Endothelial cell of umbilical vein (primary cell): ENCODE measurements at regions not wholly inside any gene's neighbourhood (a gene's known extent, or its start where the extent isn't known, plus 50 kb on each side); places are given as distances from the start of the nearest gene placed in this dataset.

Source experiments
- BruUV-seq: library from RNA; stranded (reverse); fragments of 400-500 nt; replicated peaks from 2 replicates; lab custom pipeline; 2021; lab: Mats Ljungman, UMichigan
- CTCF ChIA-PET: fragments of 300-600, 350-600 bp; sonication (Branson Sonifier 250); formaldehyde crosslinking; loops from one replicate; lab custom pipeline; 2021; ENCODE audit warnings: antibody characterized with exemption, inconsistent platforms; lab: Charles Lee
- POLR2A ChIA-PET: fragments of 300-600, 350-600 bp; sonication (Branson Sonifier 250); formaldehyde crosslinking; loops from one replicate; lab custom pipeline; 2021; ENCODE audit warnings: antibody characterized with exemption, inconsistent platforms; lab: Charles Lee
- DNase-seq: peaks from one replicate; pipeline ENCODE4 v3.0.0-alpha.2; 2011; ENCODE audit warnings: low read depth, low spot score
- FAIRE-seq: peaks from 2 replicates; lab custom pipeline; 2011; peaks lifted over from hg19 to GRCh38; lab: Jason Lieb, UNC
- H2AFZ ChIP-seq: 2 replicates; pipeline ENCODE4 v1.6.0; 2012; ENCODE audit warnings: low read depth, low read length, control low read depth, inconsistent platforms
- H3K27ac ChIP-seq: 2 replicates; pipeline ENCODE4 v1.5.1; 2011; ENCODE audit warnings: low read depth, mild to moderate bottlenecking, control low read depth, low read length, moderate library complexity; ENCODE audit not compliant: insufficient read depth
- H3K27me3 ChIP-seq, 2 experiments: 2 replicates each; pipeline versions ENCODE4 v1.6.0 to v1.6.1; 2011; ENCODE audit warnings: low read length in 2 of 2, mixed read lengths in 1 of 2; ENCODE audit not compliant: control insufficient read depth in 2 of 2, insufficient read depth in 2 of 2
- H3K36me3 ChIP-seq, 2 experiments: 2 replicates in 1 of 2; 3 replicates in 1 of 2; pipeline ENCODE4 v1.5.1; 2011; ENCODE audit warnings: low read length in 2 of 2, mild to moderate bottlenecking in 1 of 2, moderate library complexity in 1 of 2; ENCODE audit not compliant: control insufficient read depth in 2 of 2, insufficient read depth in 2 of 2; ENCODE audit errors: extremely low read depth in 1 of 2
- H3K4me1 ChIP-seq: 3 replicates; pipeline ENCODE4 v1.5.1; 2011; ENCODE audit warnings: mild to moderate bottlenecking, low read length; ENCODE audit not compliant: control insufficient read depth, insufficient read depth; ENCODE audit errors: extremely low read depth
- H3K4me2 ChIP-seq: 2 replicates; pipeline ENCODE4 v1.6.1; 2011; ENCODE audit warnings: low read length, control low read depth, mixed read lengths; ENCODE audit not compliant: insufficient read depth
- H3K4me3 ChIP-seq, 3 experiments: fragments of 200-600 bp in 1 of 3; sonication (generic), shearing (Covaris generic) in 1 of 3; replicated peaks in 1 of 3; 2 replicates each; pipeline ENCODE4 v1.5.1; 2011 to 2016; ENCODE audit warnings: control low read depth in 3 of 3, low read length in 3 of 3, mild to moderate bottlenecking in 2 of 3, inconsistent platforms in 1 of 3, low read depth in 1 of 3, moderate library complexity in 1 of 3; ENCODE audit not compliant: insufficient read depth in 1 of 3
- H3K79me2 ChIP-seq: 2 replicates; pipeline ENCODE4 v1.6.0; 2012; ENCODE audit warnings: low read length, inconsistent platforms; ENCODE audit not compliant: control insufficient read depth, insufficient read depth
- H3K9ac ChIP-seq: replicated peaks from 2 replicates; pipeline ENCODE3; 2011; ENCODE audit warnings: low read length, control low read depth; ENCODE audit not compliant: insufficient read depth; ENCODE audit errors: extremely low read depth
- H3K9me1 ChIP-seq: replicated peaks from 3 replicates; pipeline ENCODE4 v1.6.0; 2011; ENCODE audit warnings: mild to moderate bottlenecking, low read length; ENCODE audit not compliant: control insufficient read depth, insufficient read depth; ENCODE audit errors: extremely low read depth
- H3K9me3 ChIP-seq: replicated peaks from 2 replicates; pipeline ENCODE4 v1.5.1; 2012; ENCODE audit warnings: low read length, inconsistent platforms; ENCODE audit not compliant: control insufficient read depth, insufficient read depth
- H4K20me1 ChIP-seq: replicated peaks from 2 replicates; pipeline ENCODE3; 2011; ENCODE audit warnings: mild to moderate bottlenecking, low read length; ENCODE audit not compliant: control insufficient read depth, insufficient read depth; ENCODE audit errors: extremely low read depth
- EZH2 ChIP-seq: IDR thresholded peaks from 2 replicates; pipeline ENCODE4 v1.6.1; 2012; ENCODE audit warnings: borderline replicate concordance, low read depth, mild to moderate bottlenecking, moderate library complexity, low read length, inconsistent platforms; ENCODE audit not compliant: severe bottlenecking
- FOS ChIP-seq: IDR thresholded peaks from 2 replicates; pipeline ENCODE4 v1.6.1; 2011; ENCODE audit warnings: mild to moderate bottlenecking, low read length, moderate library complexity, borderline replicate concordance; ENCODE audit not compliant: insufficient read depth
- GATA2 ChIP-seq: IDR thresholded peaks from 2 replicates; pipeline ENCODE4 v1.7.0; 2011; ENCODE audit warnings: low read depth, mild to moderate bottlenecking, moderate library complexity, mixed read lengths, low read length; ENCODE audit not compliant: insufficient read length, insufficient read depth
- JUN ChIP-seq: IDR thresholded peaks from 2 replicates; pipeline ENCODE4 v1.6.1; 2011; ENCODE audit warnings: borderline replicate concordance, low read depth; ENCODE audit not compliant: insufficient read length, insufficient read depth
- MYC ChIP-seq: IDR thresholded peaks from one replicate; pipeline ENCODE4 v1.6.1; 2011; ENCODE audit warnings: mild to moderate bottlenecking, low read depth, low read length
- POLR2A ChIP-seq: IDR thresholded peaks from 2 replicates; pipeline ENCODE4 v1.6.1; 2012; ENCODE audit warnings: low read depth, mild to moderate bottlenecking, control low read depth, low read length
- POLR2AphosphoS5 ChIP-seq: IDR thresholded peaks from 2 replicates; pipeline ENCODE4 v1.6.1; 2012; ENCODE audit warnings: low read depth, mild to moderate bottlenecking, control low read depth, low read length, moderate library complexity; ENCODE audit not compliant: insufficient read depth
- dilution Hi-C: fragments of 300-500 bp; cut with MboI; formaldehyde crosslinking; loops from one replicate; pipeline ENCODE4 v1.15.0; 2019; ENCODE audit warnings: low sequenced_read_pairs; ENCODE audit not compliant: extremely low pct_ligation_motif_present
- intact Hi-C: fragments of 100-400 bp; cut with micrococcal nuclease; formaldehyde crosslinking; loops from one replicate; pipeline ENCODE4 v1.10.0; 2022
- TF ChIP-seq, protein P1 (sequence below): IDR thresholded peaks from 2 replicates; pipeline ENCODE4 v1.6.1; 2011; ENCODE audit not compliant: insufficient read depth, insufficient read length
- TF ChIP-seq, protein P2 (sequence below), 2 donors: IDR thresholded peaks; 1 replicate in 1 of 2; 2 replicates in 1 of 2; pipeline ENCODE4 v1.5.1; 2011; ENCODE audit warnings: low read length in 2 of 2, mild to moderate bottlenecking in 2 of 2, moderate library complexity in 2 of 2, control low read depth in 1 of 2, inconsistent platforms in 1 of 2, low read depth in 1 of 2; ENCODE audit not compliant: insufficient read depth in 1 of 2; ENCODE audit errors: extremely low read depth in 1 of 2

DNA sequence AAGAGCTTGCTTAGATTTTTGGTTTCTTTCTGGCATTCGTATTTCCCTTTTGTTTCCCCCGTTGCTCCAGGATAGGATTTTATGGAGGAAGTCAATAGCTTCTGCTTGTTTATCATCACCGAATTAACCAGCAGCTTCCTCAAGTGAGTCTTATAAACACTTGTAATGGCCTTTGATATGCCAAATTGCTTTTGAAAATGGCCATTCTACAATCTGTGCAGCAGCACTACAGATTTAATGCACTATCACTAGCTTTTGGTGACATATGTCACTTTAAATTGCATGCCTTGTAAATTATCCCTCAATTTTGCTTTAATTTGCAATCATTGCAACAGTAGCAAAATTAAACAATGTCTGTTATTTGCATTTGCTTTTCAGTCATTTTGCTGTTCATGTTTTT, 774.7 kb downstream of the METTL4 start:
- H3K4me3 ChIP-seq: no peak overlapping the region
- H3K27me3 ChIP-seq: no peaks in the 10 kb centered on the region
- H3K79me2 ChIP-seq: no peaks in the 10 kb centered on the region
- no peak overlapping the region for H3K27ac ChIP-seq
- no peak overlapping the region for H3K9ac ChIP-seq
- ChIA-PET CTCF (no interaction called here), POLR2A (no interaction called here)
- dilution Hi-C loops (no loop called here), intact Hi-C loops (no loop called here)
- no peak overlapping the region for H2AFZ ChIP-seq
- no peak overlapping the region for H3K4me2 ChIP-seq
- no TSS peak for BruUV-seq
- TF ChIP-seq, protein P1, sequence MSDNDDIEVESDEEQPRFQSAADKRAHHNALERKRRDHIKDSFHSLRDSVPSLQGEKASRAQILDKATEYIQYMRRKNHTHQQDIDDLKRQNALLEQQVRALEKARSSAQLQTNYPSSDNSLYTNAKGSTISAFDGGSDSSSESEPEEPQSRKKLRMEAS: no peak
- TF ChIP-seq FOS: no peak
- no peak for TF ChIP-seq GATA2
- TF ChIP-seq JUN: no peak
- TF ChIP-seq, protein P2, sequence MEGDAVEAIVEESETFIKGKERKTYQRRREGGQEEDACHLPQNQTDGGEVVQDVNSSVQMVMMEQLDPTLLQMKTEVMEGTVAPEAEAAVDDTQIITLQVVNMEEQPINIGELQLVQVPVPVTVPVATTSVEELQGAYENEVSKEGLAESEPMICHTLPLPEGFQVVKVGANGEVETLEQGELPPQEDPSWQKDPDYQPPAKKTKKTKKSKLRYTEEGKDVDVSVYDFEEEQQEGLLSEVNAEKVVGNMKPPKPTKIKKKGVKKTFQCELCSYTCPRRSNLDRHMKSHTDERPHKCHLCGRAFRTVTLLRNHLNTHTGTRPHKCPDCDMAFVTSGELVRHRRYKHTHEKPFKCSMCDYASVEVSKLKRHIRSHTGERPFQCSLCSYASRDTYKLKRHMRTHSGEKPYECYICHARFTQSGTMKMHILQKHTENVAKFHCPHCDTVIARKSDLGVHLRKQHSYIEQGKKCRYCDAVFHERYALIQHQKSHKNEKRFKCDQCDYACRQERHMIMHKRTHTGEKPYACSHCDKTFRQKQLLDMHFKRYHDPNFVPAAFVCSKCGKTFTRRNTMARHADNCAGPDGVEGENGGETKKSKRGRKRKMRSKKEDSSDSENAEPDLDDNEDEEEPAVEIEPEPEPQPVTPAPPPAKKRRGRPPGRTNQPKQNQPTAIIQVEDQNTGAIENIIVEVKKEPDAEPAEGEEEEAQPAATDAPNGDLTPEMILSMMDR (IDR thresholded peaks at IDR 0.05; ENCODE audit: extremely low read depth in 1 of 2, insufficient read depth in 1 of 2, low read depth in 1 of 2, low read length in 2 of 2): no peak
- TF ChIP-seq POLR2A: no peak
- no peak for TF ChIP-seq POLR2AphosphoS5
- no peak for TF ChIP-seq MYC
- TF ChIP-seq EZH2: no peak
- no peaks in the 10 kb centered on the region for H3K9me1 ChIP-seq
- DNase-seq (no peak), FAIRE-seq (no peak)
- H3K36me3 ChIP-seq: no peaks in the 10 kb centered on the region
- H3K4me1 ChIP-seq: no peaks in the 10 kb centered on the region
- H3K9me3 ChIP-seq: no peaks in the 10 kb centered on the region
- H4K20me1 ChIP-seq: no peaks in the 10 kb centered on the region
